RWPE2 (cell line): ENCODE measurements at regions not wholly inside any gene's neighbourhood (a gene's known extent, or its start where the extent isn't known, plus 50 kb on each side); places are given as distances from the start of the nearest gene placed in this dataset.
"Not testable (repeated sequence)": the region's sequence is repeated elsewhere in the genome, so short reads cannot be mapped to it uniquely, and the experiment has no call there.

Experiments used
- ATAC-seq: fragments of 200-7000 bp; cut with Tn5 transposase; 3 replicates; pipeline ENCODE4 v1.9.1; 2021; ENCODE audit warnings: low read depth
- DNase-seq: peaks from one replicate; pipeline ENCODE4 v3.0.0-alpha.2; 2020; ENCODE audit warnings: low spot score
- H3K27ac ChIP-seq: fragments of 450-650 bp; 2 replicates; pipeline ENCODE4 v1.5.1; 2017; ENCODE audit warnings: mild to moderate bottlenecking; ENCODE audit not compliant: poor library complexity, severe bottlenecking
- H3K27me3 ChIP-seq: fragments of 250-450 bp; sonication (Bioruptor Pico); 2 replicates; pipeline ENCODE4 v1.5.1; 2021; ENCODE audit warnings: mild to moderate bottlenecking, moderate library complexity; ENCODE audit not compliant: insufficient read depth, poor library complexity, severe bottlenecking
- H3K36me3 ChIP-seq: fragments of 250-450 bp; sonication (Bioruptor Pico); 2 replicates; pipeline ENCODE4 v1.5.1; 2020; ENCODE audit warnings: low read depth, mild to moderate bottlenecking, moderate library complexity
- H3K4me1 ChIP-seq: fragments of 250-450 bp; sonication (Bioruptor Pico); 2 replicates; pipeline ENCODE4 v1.5.1; 2021; ENCODE audit warnings: mild to moderate bottlenecking, moderate library complexity; ENCODE audit not compliant: insufficient read depth, poor library complexity, severe bottlenecking
- H3K4me3 ChIP-seq: fragments of 250-450 bp; sonication (Bioruptor Pico); 2 replicates; pipeline ENCODE4 v1.5.1; 2021; ENCODE audit warnings: mild to moderate bottlenecking, moderate library complexity; ENCODE audit not compliant: severe bottlenecking
- H3K9me3 ChIP-seq: fragments of 250-450 bp; sonication (Bioruptor Pico); 2 replicates; pipeline ENCODE4 v1.5.1; 2021; ENCODE audit warnings: mild to moderate bottlenecking, moderate library complexity; ENCODE audit not compliant: severe bottlenecking
- CTCF ChIP-seq: fragments of 450-650 bp; IDR thresholded peaks from one replicate; pipeline ENCODE4 v1.5.1; 2017; ENCODE audit warnings: mild to moderate bottlenecking, moderate library complexity; ENCODE audit not compliant: poor library complexity, severe bottlenecking

- Histone ChIP-seq H3K4me1 (no peaks in the 10 kb centered on the region), H3K4me3 (no peak overlapping the region), H3K36me3 (no peaks in the 10 kb centered on the region), H3K27ac (no peak overlapping the region), H3K9me3 (no peaks in the 10 kb centered on the region), H3K27me3 (no peaks in the 10 kb centered on the region)
- no peak for TF ChIP-seq CTCF
- ATAC-seq (no peak), DNase-seq (no peak)
Observed at GRCh38 chr12:23253191-23253590, 628.2 kb downstream of the ETNK1 start.

- not testable (repeated sequence) for ATAC-seq, H3K4me1 ChIP-seq, H3K27me3 ChIP-seq, H3K9me3 ChIP-seq, H3K27ac ChIP-seq, H3K36me3 ChIP-seq, H3K4me3 ChIP-seq, DNase-seq
Observed at GRCh38 chr12:23253910-23254309, 628.9 kb downstream of the ETNK1 start.

GRCh38 chr12:23259558-23259957 lies 634.6 kb downstream of the ETNK1 start:
- Histone ChIP-seq H3K4me3 (no peak overlapping the region), H3K27me3 (no peaks in the 10 kb centered on the region), H3K4me1 (no peaks in the 10 kb centered on the region), H3K9me3 (no peaks in the 10 kb centered on the region), H3K27ac (no peak overlapping the region), H3K36me3 (no peaks in the 10 kb centered on the region)
- DNase-seq = no peak
- no peak for TF ChIP-seq CTCF
- ATAC-seq = no peak

GRCh38 chr12:23262670-23263069 lies 637.7 kb downstream of the ETNK1 start:
- Histone ChIP-seq H3K27me3 (no peaks in the 10 kb centered on the region), H3K36me3 (no peaks in the 10 kb centered on the region), H3K4me3 (no peak overlapping the region), H3K4me1 (no peaks in the 10 kb centered on the region), H3K9me3 (no peaks in the 10 kb centered on the region), H3K27ac (no peak overlapping the region)
- TF ChIP-seq CTCF = no peak
- ATAC-seq (no peak), DNase-seq (no peak)

- Histone ChIP-seq H3K27ac (no peak overlapping the region), H3K4me1 (no peaks in the 10 kb centered on the region), H3K4me3 (no peak overlapping the region), H3K36me3 (no peaks in the 10 kb centered on the region), H3K27me3 (no peaks in the 10 kb centered on the region), H3K9me3 (no peaks in the 10 kb centered on the region)
- DNase-seq (no peak), ATAC-seq (no peak)
- TF ChIP-seq CTCF = no peak
Observed at GRCh38 chr12:23277831-23278230, 652.9 kb downstream of the ETNK1 start.
